ENCODE measurements at regions not wholly inside any gene's neighbourhood (a gene's known extent, or its start where the extent isn't known, plus 50 kb on each side); places are given as distances from the start of the nearest gene placed in this dataset.
A peak's percentile ranks its signal among the peaks of the same experiment; 100 is the strongest.

DNA sequence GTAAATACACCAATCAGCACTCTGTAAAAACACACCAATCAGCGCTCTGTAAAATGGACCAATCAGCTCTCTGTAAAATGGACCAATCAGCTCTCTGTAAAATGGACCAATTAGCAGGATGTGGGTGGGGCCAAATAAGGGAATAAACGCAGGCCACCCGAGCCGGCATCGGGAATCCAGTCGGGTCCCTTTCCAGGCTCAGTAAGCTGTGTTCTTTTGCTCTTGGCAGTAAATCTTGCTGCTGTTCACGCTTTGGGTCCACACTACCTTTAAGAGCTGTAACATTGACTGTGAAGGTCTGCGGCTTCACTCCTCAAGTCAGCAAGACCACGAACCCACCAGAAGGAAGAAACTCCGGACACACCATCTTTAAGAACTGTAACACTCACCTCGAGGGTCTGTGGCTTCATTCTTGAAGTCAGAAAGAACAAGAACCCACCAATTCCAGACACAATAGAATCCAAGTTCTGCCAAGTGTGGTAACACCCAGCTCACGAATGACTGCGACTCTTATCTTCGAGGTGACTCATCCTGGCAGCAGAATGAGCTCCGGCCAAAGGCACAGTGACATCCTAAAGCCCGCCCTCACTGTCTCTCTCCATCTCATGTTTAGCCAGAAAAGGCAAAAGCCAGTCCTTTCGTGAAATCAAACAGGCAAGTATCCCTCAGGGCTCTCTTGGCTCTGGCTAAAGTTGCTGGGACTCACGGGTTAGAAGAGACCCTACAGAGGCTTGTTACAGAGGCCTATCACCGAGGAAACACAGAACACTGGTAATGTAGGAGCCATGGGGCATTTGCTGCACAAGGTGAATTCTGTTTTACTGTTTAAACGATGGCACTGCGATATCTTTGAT lies 155.2 kb downstream of the FAM43A start:
- no peak overlapping the region for H3K4me3 ChIP-seq (ENCODE audit: low read depth, low read length)
- peak; percentile 23 for DNase-seq (ENCODE audit: low read depth)
- TF ChIP-seq, protein P1, sequence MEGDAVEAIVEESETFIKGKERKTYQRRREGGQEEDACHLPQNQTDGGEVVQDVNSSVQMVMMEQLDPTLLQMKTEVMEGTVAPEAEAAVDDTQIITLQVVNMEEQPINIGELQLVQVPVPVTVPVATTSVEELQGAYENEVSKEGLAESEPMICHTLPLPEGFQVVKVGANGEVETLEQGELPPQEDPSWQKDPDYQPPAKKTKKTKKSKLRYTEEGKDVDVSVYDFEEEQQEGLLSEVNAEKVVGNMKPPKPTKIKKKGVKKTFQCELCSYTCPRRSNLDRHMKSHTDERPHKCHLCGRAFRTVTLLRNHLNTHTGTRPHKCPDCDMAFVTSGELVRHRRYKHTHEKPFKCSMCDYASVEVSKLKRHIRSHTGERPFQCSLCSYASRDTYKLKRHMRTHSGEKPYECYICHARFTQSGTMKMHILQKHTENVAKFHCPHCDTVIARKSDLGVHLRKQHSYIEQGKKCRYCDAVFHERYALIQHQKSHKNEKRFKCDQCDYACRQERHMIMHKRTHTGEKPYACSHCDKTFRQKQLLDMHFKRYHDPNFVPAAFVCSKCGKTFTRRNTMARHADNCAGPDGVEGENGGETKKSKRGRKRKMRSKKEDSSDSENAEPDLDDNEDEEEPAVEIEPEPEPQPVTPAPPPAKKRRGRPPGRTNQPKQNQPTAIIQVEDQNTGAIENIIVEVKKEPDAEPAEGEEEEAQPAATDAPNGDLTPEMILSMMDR (IDR thresholded peaks at IDR 0.05; ENCODE audit: insufficient read depth, low read depth, low read length) = no peak

DNA sequence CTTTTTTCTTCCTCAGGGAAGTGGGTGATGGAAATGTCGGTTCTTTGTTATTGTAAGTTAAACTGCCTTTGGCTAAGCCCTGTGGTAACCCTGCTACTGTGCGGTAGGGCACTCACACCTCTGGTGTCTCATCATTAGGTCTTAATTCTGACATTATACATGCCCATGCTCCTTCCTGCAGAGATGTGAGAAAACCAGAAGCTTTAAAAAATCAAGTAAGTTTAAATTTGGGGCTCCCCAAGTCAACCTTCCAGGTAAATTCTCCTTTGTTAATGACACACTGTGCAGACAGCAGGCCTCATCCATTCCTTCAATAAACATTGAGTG lies 155.8 kb downstream of the FAM43A start:
- no peak for DNase-seq (ENCODE audit: low read depth)
- no peak overlapping the region for H3K4me3 ChIP-seq (ENCODE audit: low read depth, low read length)
- TF ChIP-seq, protein P1 (IDR thresholded peaks at IDR 0.05; ENCODE audit: insufficient read depth, low read depth, low read length) = no peak

DNA sequence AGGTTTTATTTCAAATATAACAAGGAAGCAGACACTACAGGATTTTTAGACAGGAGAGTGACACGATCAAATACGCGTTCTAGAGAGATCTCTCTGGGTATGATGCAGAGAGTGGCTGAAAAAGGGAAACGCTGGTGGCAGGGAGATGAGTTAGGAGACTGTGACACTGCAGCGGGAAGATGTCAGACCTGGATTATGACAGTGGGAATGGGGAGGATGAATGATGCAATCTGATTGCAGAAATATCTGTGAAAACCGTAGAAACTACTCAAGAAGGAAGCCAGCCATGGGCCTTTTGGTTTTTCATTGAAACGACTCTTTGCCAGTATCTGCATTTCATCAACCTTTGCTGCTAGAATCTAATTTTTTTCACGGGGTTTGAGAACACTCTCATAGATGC lies 157.9 kb downstream of the FAM43A start:
- TF ChIP-seq, protein P1 (IDR thresholded peaks at IDR 0.05; ENCODE audit: insufficient read depth, low read depth, low read length) = no peak
- peak; percentile 40 for DNase-seq (ENCODE audit: low read depth)
- H3K4me3 ChIP-seq (ENCODE audit: low read depth, low read length) = no peak overlapping the region

DNA sequence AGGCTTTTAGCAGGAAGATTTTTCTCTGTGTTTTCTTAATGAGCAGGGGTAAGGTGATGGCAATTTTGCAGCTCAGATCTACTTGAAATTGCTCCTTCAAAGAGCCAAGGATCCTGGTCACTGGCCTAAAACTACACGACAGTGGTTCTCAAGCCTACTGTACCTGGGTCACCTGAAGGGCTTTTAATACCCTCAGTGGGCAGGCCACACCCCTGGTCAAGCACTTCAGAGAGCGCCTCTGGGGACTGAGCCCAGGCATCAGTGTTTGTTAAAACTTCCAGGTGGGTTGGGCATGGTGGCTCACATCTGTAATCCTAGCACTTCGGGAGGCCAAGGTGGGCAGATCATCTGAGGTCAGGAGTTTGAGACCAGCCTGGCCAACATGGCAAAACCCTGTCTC lies 158.4 kb downstream of the FAM43A start:
- TF ChIP-seq, protein P1 (IDR thresholded peaks at IDR 0.05; ENCODE audit: insufficient read depth, low read depth, low read length) = no peak
- no peak overlapping the region for H3K4me3 ChIP-seq (ENCODE audit: low read depth, low read length)
- no peak for DNase-seq (ENCODE audit: low read depth)

DNA sequence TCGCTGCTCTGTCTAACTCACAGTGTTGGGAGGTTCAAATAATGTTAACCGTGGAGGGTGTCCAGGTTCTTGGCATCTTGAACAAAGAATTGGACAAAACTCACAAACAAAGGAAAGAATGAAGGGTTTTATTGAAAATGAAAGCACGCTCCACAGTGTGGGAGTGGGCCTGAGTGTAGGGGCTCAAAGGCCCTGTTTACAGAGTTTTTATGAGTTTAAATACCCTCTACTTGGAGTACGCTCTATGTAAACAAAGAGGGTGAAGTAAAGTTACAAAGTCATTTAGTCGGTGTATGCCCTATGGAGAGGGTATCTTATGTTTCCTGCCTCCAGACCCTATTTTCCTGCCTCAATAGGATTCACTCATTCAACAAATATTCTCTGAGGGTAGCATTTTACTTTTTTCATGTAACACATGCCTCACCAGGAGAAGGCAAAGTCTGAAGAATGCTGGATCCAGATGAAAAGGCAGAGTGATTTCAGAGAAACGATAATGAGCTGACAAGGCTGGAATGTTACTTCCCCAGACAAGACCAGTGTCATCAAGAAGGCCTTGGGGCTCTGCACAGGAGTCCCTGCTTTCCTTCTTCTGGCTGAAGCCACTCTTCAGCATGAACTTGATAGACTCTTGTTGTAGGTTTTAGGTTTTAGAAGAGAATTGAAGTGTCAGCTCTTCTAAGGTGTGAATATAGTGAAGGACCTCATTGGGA lies 163.6 kb downstream of the FAM43A start:
- no peak for DNase-seq (ENCODE audit: low read depth)
- no peak overlapping the region for H3K4me3 ChIP-seq (ENCODE audit: low read depth, low read length)
- TF ChIP-seq, protein P1 (IDR thresholded peaks at IDR 0.05; ENCODE audit: insufficient read depth, low read depth, low read length) = no peak

DNA sequence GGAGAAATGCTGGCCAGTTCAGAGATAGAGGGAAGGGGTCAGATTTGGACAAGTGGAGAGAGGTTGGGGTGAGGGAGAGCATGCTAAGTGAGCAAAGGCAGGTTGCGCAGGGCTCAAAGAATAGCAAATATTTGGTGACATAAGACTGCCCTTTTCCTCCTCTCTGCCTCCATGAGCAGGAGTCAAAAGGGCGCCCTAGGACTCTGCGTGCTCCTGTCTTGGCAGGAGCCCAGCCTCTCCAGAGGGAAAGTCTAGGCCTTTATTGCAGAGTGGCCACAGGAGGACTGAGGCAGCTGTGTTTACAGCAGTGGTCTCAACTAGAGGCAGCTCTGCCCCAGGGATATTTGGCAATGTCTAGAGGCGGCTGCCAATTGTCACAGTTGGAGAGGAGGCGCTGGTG lies 165.6 kb downstream of the FAM43A start:
- no peak overlapping the region for H3K4me3 ChIP-seq (ENCODE audit: low read depth, low read length)
- TF ChIP-seq, protein P1 (IDR thresholded peaks at IDR 0.05; ENCODE audit: insufficient read depth, low read depth, low read length) = no peak
- no peak for DNase-seq (ENCODE audit: low read depth)
